Right lobe of liver (tissue), 6 donors: ENCODE measurements at regions not wholly inside any gene's neighbourhood (a gene's known extent, or its start where the extent isn't known, plus 50 kb on each side); places are given as distances from the start of the nearest gene placed in this dataset.
"Not testable (repeated sequence)": the region's sequence is repeated elsewhere in the genome, so short reads cannot be mapped to it uniquely, and the experiment has no call there.

Experiments
- ATAC-seq, 4 donors: fragments of 200-7000 bp; cut with Tn5 transposase; one replicate each; pipeline ENCODE4 v1.9.1; 2020; ENCODE audit warnings: mild to moderate bottlenecking in 4 of 4, moderate library complexity in 4 of 4
- DNase-seq, 3 donors: peaks; one replicate each; pipeline ENCODE4 v3.0.0-alpha.2; 2020
- H3K27ac ChIP-seq, 3 donors: fragments of 200-600 bp; one replicate each; pipeline ENCODE4 v1.8.0; 2022
- H3K27me3 ChIP-seq, 2 donors: fragments of 200-600 bp; one replicate each; pipeline ENCODE4 v1.8.0; 2022
- H3K36me3 ChIP-seq, 4 donors: fragments of 200-600 bp; sonication (generic) in 1 of 4; one replicate each; pipeline versions ENCODE4 v1.5.1 to v1.8.0; 2017 to 2022; ENCODE audit warnings: control low read depth in 1 of 4
- H3K4me1 ChIP-seq, 4 donors: fragments of 200-600 bp; sonication (generic) in 1 of 4; one replicate each; pipeline versions ENCODE4 v1.5.1 to v1.8.0; 2017 to 2022; ENCODE audit warnings: control low read depth in 1 of 4
- H3K4me3 ChIP-seq, 3 donors: fragments of 200-600 bp; one replicate each; pipeline ENCODE4 v1.8.0; 2022
- H3K9me3 ChIP-seq, 4 donors: fragments of 200-600 bp; sonication (generic) in 1 of 4; one replicate each; pipeline versions ENCODE4 v1.5.1 to v1.8.0; 2017 to 2022; ENCODE audit warnings: control low read depth in 1 of 4
- POLR2A ChIP-seq: fragments of 450-650 bp; IDR thresholded peaks from one replicate; pipeline ENCODE4 v1.6.1; 2017; ENCODE audit warnings: antibody characterized with exemption, mild to moderate bottlenecking
- WGBS: methylation state at CpG from one replicate; pipeline ENCODE4 v1.1.6; 2018; ENCODE audit warnings: low coverage, low lambda C conversion rate; ENCODE audit not compliant: insufficient coverage; ENCODE audit errors: missing lambda C conversion rate; 5-methylcytosine and 5-hydroxymethylcytosine counted together
- intact Hi-C, 2 donors: fragments of 100-400 bp; cut with DNase I; formaldehyde crosslinking; loops; one replicate each; pipeline versions ENCODE4 v1.11.2 to v1.14.1; 2022
- TF ChIP-seq, protein P1 (sequence below), 4 donors: fragments of 200-600 bp in 3 of 4; fragments of 450-650 bp in 1 of 4; IDR thresholded peaks; one replicate each; pipeline versions ENCODE4 v1.5.1 to v1.8.0; 2016 to 2022; ENCODE audit warnings: antibody characterized with exemption in 4 of 4, mild to moderate bottlenecking in 2 of 4
- donor health status: DM: no; HTN: yes; CAD: no.
- donor health status: DM: no; HTN: no; CAD: no.
- donor health status: DM: no; HTN: no; CAD: no.
- donor health status: DM: no; HTN: yes; CAD: no.
- donor health status: DM: no; HTN: yes; CAD: no.

DNA sequence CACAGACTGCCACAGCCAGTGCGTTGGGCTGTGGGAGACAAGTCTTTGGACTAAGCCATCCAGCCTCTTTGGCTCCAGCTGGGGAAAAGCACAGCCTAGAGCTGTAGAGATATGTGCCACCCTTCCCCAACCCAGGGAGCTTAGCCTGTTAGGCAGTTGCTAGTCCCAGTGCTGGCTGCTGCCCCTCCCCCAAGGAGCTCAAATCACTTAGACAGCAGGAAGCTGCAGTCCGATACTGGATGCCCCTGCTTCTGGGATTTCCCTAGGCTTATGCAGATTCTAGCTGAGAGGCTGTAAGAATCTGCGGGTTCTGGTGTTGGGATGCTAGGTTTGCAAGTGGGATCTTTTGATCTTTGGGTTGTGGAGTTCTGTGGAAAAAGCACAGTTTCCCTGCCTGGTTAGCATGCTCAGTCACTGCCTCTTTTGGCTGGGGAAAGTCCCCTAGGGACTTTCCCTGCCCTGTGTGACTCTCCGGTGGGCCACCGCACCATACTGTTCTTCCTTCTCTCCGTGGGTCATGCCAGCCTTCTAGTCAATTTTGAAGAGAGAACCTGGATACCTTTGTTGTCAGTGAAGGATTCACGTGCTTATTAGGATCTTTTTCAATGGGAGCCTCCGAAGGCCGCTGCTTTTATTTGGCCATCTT lies 792.0 kb downstream of the KCNA4 start:
- Histone ChIP-seq H3K4me1 (no peaks in the 10 kb centered on the region), H3K27ac (no peak overlapping the region), H3K9me3 (no peaks in the 10 kb centered on the region), H3K27me3 (no peaks in the 10 kb centered on the region), H3K36me3 (no peaks in the 10 kb centered on the region), H3K4me3 (no peak overlapping the region)
- TF ChIP-seq, protein P1, sequence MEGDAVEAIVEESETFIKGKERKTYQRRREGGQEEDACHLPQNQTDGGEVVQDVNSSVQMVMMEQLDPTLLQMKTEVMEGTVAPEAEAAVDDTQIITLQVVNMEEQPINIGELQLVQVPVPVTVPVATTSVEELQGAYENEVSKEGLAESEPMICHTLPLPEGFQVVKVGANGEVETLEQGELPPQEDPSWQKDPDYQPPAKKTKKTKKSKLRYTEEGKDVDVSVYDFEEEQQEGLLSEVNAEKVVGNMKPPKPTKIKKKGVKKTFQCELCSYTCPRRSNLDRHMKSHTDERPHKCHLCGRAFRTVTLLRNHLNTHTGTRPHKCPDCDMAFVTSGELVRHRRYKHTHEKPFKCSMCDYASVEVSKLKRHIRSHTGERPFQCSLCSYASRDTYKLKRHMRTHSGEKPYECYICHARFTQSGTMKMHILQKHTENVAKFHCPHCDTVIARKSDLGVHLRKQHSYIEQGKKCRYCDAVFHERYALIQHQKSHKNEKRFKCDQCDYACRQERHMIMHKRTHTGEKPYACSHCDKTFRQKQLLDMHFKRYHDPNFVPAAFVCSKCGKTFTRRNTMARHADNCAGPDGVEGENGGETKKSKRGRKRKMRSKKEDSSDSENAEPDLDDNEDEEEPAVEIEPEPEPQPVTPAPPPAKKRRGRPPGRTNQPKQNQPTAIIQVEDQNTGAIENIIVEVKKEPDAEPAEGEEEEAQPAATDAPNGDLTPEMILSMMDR (IDR thresholded peaks at IDR 0.05), result no peak
- TF ChIP-seq POLR2A, result no peak
- no peak for ATAC-seq
- intact Hi-C loops, result no loop called here
- WGBS, result 73% methylated on average over 7 of the region's 9 CpGs
- no peak for DNase-seq

DNA sequence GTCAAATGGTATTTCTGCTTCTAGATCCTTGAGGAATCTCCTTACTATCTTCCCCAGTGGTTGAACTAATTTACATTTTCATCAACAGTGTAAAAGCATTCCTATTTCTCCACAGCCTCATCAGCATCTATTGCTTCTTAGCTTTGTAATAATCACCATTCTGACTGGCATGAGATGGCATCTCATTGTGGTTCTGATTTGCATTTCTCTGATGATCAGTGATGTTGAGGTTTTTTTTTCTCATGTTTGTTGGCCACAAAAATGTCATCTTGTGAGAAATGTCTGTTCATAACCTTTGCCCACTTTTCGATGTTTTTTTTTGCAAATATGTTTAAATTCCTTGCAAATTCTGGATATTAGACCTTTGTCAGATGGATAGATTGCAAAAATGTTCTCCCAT lies 797.3 kb downstream of the KCNA4 start:
- intact Hi-C loops, H3K27ac ChIP-seq, H3K4me1 ChIP-seq, H3K36me3 ChIP-seq, H3K9me3 ChIP-seq, ATAC-seq, DNase-seq, H3K27me3 ChIP-seq, H3K4me3 ChIP-seq: not testable (repeated sequence)
- 38% methylated on average over 1 of the region's 1 CpG for WGBS

DNA sequence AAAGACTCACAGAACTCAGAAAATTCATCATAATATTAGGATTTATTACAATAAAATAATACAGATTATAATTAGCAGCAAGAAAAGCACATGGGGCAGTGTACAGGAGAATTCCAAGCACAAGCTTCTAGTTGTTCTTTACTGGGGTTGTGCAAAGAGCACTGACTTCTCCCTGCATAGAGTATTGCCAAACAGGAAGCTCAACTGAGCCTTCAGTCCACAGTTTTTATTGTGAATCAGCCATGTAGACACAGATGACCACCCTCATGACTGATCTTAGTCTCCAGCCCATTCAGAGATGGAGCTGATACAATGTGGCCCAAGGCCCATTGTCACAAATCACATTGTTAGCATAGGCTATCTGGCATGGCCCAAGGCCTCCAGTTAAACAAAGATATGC lies 798.9 kb downstream of the KCNA4 start:
- intact Hi-C loops, result no loop called here
- no peak for TF ChIP-seq POLR2A
- TF ChIP-seq, protein P1 (IDR thresholded peaks at IDR 0.05), result no peak
- Histone ChIP-seq H3K27me3 (no peaks in the 10 kb centered on the region), H3K4me3 (no peak overlapping the region), H3K4me1 (no peaks in the 10 kb centered on the region), H3K27ac (no peak overlapping the region), H3K9me3 (no peaks in the 10 kb centered on the region), H3K36me3 (no peaks in the 10 kb centered on the region)
- no peak for ATAC-seq
- no peak for DNase-seq

DNA sequence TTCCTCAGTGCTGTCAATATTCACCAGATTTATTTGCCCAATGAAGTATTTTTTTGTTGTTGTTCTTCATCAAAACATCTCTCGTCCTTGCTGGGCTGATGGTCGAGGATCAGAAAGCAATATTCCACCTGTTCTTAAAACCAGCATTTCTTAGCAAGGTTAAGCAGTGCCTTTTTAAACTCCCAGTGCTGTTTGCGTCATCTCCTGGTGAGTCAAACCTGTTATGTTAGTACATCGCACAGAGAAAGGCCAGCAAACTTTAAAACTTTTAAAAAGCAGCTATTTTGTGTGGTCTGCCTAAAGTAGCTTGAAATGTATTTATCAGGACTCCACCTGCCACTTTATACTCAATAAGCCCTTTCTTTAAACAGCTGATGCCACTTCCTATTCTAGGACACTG lies 802.0 kb downstream of the KCNA4 start:
- Histone ChIP-seq H3K27me3 (no peaks in the 10 kb centered on the region), H3K4me1 (no peaks in the 10 kb centered on the region), H3K9me3 (no peaks in the 10 kb centered on the region), H3K27ac (no peak overlapping the region), H3K4me3 (no peak overlapping the region), H3K36me3 (no peaks in the 10 kb centered on the region)
- ATAC-seq (no peak), DNase-seq (no peak)
- intact Hi-C loops, result no loop called here
- WGBS, result 51% methylated on average over 4 of the region's 4 CpGs
- TF ChIP-seq, protein P1 (IDR thresholded peaks at IDR 0.05), result no peak
- no peak for TF ChIP-seq POLR2A

DNA sequence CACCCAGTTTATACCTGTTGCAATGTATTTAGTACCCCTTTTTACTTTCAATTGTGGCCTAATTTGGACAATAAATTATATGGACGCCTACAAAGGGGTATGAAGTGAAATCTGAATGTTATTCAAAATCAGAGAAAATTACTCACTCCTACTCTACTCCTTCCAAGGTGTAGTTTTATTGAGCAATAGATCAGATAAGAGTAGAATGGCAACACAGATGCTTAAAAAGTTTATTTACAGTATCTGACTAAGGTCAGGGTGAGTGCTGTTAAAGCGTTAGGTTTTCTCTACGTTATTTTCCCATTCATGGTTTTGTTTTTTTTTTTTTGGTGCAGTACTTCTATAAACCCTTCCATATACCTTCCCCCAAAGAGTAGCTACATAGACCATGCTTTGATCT lies 805.6 kb downstream of the KCNA4 start:
- intact Hi-C loops, result no loop called here
- ATAC-seq (no peak), DNase-seq (no peak)
- Histone ChIP-seq H3K4me3 (no peak overlapping the region), H3K4me1 (no peaks in the 10 kb centered on the region), H3K36me3 (no peaks in the 10 kb centered on the region), H3K27ac (no peak overlapping the region), H3K9me3 (no peaks in the 10 kb centered on the region), H3K27me3 (no peaks in the 10 kb centered on the region)
- 57% methylated on average over 3 of the region's 3 CpGs for WGBS
- no peak for TF ChIP-seq POLR2A
- TF ChIP-seq, protein P1 (IDR thresholded peaks at IDR 0.05), result no peak
